ENCODE measurements at regions not wholly inside any gene's neighbourhood (a gene's known extent, or its start where the extent isn't known, plus 50 kb on each side); places are given as distances from the start of the nearest gene placed in this dataset.

- TF ChIP-seq CTCF (IDR thresholded peaks at IDR 0.05) = no peak
- TF ChIP-seq EP300 (IDR thresholded peaks at IDR 0.05) = no peak
- no peak for TF ChIP-seq POLR2A (IDR thresholded peaks at IDR 0.05)
Observed at GRCh38 chr1:192104852-192105251, 53.4 kb upstream of the RGS18 start.
